ENCODE measurements at regions not wholly inside any gene's neighbourhood (a gene's known extent, or its start where the extent isn't known, plus 50 kb on each side); places are given as distances from the start of the nearest gene placed in this dataset.
A peak's percentile ranks its signal among the peaks of the same experiment; 100 is the strongest.

DNA sequence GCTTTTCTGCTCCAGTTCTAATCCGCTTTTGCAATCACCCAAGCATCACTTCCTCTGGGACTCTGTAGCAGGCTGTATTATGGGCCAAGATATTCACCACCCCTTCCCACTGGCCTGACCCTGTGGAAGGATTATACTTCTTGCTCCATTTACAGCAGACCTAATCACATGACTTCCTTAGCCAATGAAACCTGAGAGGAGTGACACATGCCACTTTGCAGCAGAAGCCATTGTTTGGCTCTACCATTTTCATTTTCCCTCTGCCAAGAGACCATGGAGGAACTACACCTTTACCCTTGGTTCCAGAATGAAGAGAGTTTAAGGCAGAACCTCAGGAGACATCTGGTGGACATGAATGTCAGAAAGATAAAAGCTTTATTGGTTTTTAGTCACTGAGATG is 134.9 kb upstream of the HSD17B12 start:
- no peak for DNase-seq

DNA sequence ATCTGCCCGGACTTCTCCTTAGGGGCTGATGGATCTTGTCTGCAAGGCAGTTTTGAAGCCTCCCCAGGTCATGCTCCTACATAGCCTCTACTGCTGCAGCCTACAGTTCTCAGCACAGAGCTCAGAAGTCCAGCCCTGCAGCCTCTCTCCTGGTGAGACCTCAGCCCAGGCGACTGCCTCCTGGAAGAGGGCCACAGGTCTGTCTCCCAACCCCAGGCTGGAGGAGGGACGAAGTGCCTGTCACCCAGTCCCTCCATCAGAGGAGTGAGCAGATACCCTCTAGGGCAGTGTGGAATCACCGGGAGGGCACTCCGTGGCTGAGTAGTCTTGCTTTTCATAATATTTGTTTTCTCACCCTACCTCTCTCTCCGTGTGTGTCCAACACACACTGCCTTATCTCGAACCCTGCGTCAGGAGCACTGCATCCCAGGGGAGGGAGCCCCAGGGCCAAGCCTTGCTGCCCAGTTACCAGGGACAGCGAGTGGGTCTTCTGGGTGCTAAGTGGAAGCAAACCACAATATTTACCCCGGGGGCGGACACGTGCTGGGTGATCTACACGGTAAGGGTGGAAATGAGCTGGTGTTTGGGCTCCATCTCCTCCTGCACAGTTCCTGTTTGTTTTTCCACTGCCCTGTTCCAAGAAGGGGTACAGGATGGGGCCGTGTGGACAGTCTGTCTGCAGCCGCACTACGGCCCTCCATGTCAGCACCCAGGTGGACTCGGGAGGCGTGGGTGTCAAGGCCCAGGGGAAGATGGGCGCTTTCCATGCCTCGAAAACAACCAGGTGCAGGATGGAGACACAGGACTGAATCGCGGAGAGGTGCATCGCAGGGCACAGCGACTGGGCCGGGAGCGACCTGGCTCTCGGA is 133.7 kb upstream of the HSD17B12 start:
- no peak for DNase-seq

GRCh38 chr11:43547430-43547831 is 133.1 kb upstream of the HSD17B12 start:
- DNase-seq, result no peak

DNA sequence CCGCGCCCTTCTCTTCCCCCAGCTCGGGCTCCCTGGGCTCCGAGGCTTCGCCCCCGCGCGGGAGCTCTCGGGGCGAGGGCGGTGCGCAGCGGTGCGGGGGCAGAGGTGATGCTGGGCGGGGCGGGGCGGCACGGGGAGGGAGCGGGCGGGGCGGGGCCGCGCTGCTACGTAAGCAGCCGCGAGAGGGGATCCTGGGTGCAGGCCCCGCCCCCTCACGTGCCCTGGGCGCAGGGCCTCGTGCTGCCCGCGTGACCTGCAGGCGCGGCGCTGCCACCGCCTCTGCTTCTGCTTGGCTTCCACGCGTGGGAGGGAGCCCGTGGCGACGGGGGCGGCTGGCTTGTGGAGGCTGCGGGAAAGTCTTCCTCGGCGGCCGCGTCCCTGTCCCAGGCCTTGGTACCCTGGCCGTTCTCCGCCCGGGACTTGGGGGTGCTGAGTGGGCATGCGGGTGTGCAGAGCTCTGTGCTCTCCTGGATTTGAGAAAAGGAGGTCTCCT is 132.6 kb upstream of the HSD17B12 start:
- peak; percentile 7 to 41 for DNase-seq

DNA sequence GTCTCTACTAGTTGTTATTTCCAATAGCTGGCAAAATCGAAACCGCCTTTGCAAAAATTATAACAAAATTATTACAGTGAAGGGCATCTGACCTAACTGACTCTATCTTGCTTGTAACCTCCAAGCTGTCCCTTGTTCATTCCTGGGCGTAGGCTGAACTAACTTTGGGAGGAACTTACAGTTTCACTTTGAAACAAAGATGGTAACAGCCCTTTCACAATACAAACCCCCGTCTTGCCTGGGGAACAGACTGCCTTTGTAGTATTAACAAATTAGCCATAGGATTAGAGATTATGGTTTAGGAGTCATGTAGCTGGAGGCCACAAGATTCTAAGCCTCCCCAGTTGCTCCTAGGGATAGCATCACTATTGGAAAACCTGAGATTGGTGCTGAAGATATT is 131.6 kb upstream of the HSD17B12 start:
- no peak for DNase-seq

DNA sequence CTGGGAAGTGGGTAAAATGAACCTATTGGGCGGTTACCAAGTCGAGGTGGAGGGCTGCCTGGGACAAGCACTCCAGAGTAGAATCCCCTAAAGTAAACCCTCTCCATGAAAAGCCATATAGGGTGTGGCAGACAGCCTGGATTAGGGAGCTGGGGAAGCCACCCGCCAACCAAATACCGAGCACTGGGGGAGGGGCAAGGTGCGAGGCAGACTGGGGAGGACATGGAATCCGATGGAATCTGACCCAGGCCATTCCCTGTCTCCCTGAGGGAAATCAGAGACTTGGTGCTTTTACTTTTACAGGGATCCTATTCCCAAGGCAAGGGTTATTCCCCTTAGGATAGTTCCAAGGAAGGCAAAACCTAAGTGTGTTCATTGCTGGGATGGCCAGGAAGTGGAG is 130.9 kb upstream of the HSD17B12 start:
- DNase-seq, result no peak

GRCh38 chr11:43550714-43551113 is 129.8 kb upstream of the HSD17B12 start:
- DNase-seq, result no peak

GRCh38 chr11:43554148-43554473 is 126.4 kb upstream of the HSD17B12 start:
- DNase-seq, result no peak

DNA sequence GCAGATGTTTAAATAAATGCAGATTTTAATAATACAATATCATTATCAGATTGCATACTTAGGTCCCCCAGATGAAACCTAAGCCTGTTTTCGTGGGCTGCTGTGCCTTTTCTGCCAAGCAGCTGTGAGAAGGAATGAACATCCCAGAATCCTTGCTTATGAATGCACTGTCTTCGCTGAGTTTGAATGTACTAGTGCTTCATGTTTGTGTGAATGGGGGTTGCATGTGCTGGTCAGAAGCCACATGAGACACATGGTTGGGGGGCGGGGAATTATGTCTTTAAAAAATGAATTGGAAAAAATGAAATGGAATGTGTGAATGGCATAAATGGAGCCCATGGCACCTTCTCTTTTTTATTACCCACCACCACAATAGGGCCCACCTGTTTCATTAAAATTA is 125.4 kb upstream of the HSD17B12 start:
- DNase-seq, result no peak

DNA sequence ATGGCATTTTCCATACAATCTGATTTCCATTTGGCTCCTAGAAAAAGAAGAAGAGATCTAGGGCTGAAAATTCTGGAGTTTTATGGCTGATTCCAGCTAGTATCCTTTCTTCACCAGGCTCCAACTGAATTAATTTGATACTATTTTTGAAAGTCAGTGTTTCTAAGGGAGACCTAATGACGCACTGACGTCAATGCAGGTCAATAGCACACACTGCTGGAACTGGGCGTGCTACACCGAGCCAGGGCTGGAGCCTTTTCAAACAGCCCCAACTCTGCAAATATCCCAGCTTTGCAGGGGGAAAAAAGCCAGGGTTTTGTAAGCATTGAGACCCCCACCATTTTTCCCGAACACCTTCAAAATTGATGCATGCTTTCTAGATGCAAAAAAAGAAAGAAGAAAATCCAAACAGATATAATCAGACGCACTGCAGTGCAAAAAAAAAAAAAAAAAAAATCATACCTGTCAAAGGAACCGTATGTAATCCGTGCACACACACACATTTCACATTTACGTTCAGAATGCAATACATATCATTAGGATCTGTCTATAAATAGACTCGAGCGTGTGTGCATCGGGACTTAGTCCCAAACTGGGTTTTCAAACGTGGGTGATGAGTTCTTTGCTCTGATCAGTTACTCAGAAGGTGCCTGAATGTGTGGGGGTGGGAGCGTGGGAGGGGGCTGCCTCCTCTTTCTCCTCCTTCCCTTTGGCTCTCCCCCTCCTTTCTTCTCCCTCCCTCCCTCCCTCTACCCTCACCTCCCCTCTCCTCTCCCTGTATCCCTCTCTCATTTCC is 124.5 kb upstream of the HSD17B12 start:
- peak in 1 of 2 experiments; percentile 15 for DNase-seq

DNA sequence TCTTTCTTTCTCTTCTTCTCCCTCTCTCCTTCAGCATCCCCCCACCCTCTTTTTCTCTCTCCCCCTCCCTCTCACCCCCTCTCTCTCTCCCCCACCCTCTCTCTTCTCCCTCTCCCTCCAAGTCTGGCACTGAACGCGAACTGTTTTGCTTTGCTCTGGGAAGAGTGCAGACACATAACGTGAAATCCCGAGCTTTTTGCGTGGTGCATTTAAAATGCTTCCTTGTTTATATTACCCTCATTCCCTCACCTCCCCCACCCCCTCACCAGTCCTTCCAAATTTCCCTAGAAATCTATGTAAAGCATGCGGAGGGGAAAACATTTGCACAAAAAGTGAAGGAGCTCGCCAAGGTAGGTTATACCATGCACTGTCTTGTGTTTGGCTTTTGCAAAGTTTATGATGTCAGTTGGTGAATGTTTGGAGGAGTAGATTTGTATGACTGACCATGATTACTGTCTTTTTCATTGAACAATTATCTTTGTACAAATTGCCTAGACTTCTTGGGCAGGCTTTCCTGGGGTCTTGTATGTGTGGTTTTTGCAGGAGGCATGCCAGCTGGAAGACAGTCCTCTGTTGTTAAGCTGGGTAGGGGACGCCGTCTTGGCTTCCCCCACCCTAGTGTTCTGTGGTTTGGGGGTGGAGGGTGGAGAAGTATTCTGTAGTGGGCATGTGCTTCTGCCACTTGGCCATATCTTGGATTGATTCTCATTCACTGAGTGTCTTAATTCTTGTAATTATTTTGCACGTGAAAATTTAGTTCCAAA is 123.7 kb upstream of the HSD17B12 start:
- DNase-seq, result no peak

DNA sequence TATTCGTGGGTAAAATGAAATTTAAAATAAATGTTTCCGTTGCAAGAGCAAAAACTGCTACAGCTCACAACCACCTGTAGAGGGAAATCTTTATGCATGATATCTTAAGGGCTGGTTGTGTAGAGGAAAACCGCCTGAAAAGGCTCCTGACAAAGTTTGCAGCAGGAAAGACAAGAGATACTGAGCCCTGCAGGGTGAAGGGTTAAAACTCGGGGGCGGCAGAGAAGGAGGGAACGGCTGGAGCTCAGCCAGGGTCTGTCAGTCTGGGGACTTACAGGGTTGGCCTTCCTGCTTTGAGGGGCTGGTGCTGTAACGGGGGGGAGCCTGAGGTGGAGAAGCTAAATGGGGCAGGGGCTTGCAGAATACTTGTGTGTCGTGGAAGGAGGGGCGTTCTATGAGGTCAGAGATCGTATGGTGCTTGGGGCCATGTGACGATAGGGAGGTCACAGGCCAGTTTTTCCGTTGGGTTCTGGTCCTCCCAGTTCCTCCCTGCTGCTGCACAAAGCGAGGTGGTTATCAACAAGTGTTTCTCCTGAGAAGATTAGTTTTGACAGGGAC is 122.9 kb upstream of the HSD17B12 start:
- no peak for DNase-seq

GRCh38 chr11:43558146-43558545 is 122.4 kb upstream of the HSD17B12 start:
- DNase-seq, result no peak

GRCh38 chr11:43558556-43559127 is 121.9 kb upstream of the HSD17B12 start:
- DNase-seq, result no peak

- DNase-seq, result no peak
Measured at GRCh38 chr11:43561832-43562231, 118.7 kb upstream of the HSD17B12 start.

GRCh38 chr11:43567396-43567975 is 113.1 kb upstream of the HSD17B12 start:
- no peak for DNase-seq

DNA sequence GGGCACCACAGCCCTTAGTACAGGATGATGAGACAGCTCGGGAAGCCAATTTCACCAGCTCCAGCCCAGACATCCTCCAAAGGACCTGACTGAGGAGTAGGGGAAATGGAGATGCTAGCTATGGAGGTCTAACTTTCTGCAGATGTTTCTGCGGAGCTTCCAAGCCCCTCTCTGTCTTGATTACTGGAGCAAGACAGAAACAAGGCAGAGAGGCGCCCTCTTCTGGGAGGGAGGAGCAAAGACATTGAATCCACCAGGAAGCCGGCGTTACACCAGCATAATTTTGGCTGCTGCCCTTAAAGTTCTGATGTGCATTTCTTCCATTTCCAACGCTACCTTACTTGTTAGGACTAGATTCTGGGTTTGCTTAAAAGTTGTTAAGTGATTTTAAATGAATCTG is 107.3 kb upstream of the HSD17B12 start:
- no peak for DNase-seq

- DNase-seq, result no peak
Measured at GRCh38 chr11:43573873-43574272, 106.7 kb upstream of the HSD17B12 start.

GRCh38 chr11:43574411-43574810 is 106.1 kb upstream of the HSD17B12 start:
- no peak for DNase-seq

GRCh38 chr11:43574949-43575912 is 105.3 kb upstream of the HSD17B12 start:
- DNase-seq, result no peak

- no peak for DNase-seq
Measured at GRCh38 chr11:43575913-43576310, 104.6 kb upstream of the HSD17B12 start.
